ENCODE measurements at regions not wholly inside any gene's neighbourhood (a gene's known extent, or its start where the extent isn't known, plus 50 kb on each side); places are given as distances from the start of the nearest gene placed in this dataset.

- DNase-seq: no peak
Observed at GRCh38 chr2:10201201-10201600, 78.7 kb downstream of the RRM2 start.

- DNase-seq: no peak
Observed at GRCh38 chr2:10202131-10202665, 79.7 kb downstream of the RRM2 start.

- no peak for DNase-seq
Observed at GRCh38 chr2:10204326-10205161, 82.0 kb downstream of the RRM2 start.

GRCh38 chr2:10205162-10205475, 82.6 kb downstream of the RRM2 start:
- DNase-seq: no peak

- DNase-seq: no peak
Observed at GRCh38 chr2:10208736-10209135, 86.2 kb downstream of the RRM2 start.

GRCh38 chr2:10209406-10209935, 86.9 kb downstream of the RRM2 start:
- DNase-seq: no peak

- no peak for DNase-seq
Observed at GRCh38 chr2:10210336-10210735, 87.8 kb downstream of the RRM2 start.

- DNase-seq: no peak
Observed at GRCh38 chr2:10211844-10212422, 89.4 kb downstream of the RRM2 start.

- no peak for DNase-seq
Observed at GRCh38 chr2:10212827-10213226, 89.9 kb upstream of the HPCAL1 start.

- DNase-seq: no peak
Observed at GRCh38 chr2:10214179-10214578, 88.5 kb upstream of the HPCAL1 start.

- no peak for DNase-seq
Observed at GRCh38 chr2:10215393-10215935, 87.2 kb upstream of the HPCAL1 start.

GRCh38 chr2:10216677-10217488, 85.8 kb upstream of the HPCAL1 start:
- no peak for DNase-seq

- DNase-seq: no peak
Observed at GRCh38 chr2:10217489-10218435, 84.9 kb upstream of the HPCAL1 start.

- no peak for DNase-seq
Observed at GRCh38 chr2:10220045-10220901, 82.4 kb upstream of the HPCAL1 start.

- no peak for DNase-seq
Observed at GRCh38 chr2:10220902-10221391, 81.8 kb upstream of the HPCAL1 start.

GRCh38 chr2:10221443-10221842, 81.3 kb upstream of the HPCAL1 start:
- no peak for DNase-seq

GRCh38 chr2:10221976-10222870, 80.5 kb upstream of the HPCAL1 start:
- DNase-seq: no peak

- DNase-seq: no peak
Observed at GRCh38 chr2:10223471-10223870, 79.2 kb upstream of the HPCAL1 start.
